PC-3 (cell line): ENCODE measurements at regions not wholly inside any gene's neighbourhood (a gene's known extent, or its start where the extent isn't known, plus 50 kb on each side); places are given as distances from the start of the nearest gene placed in this dataset.
"Not testable (repeated sequence)": the region's sequence is repeated elsewhere in the genome, so short reads cannot be mapped to it uniquely, and the experiment has no call there.

Experiments used
- ATAC-seq: fragments of 200-7000 bp; cut with Tn5 transposase; 2 replicates; pipeline ENCODE4 v1.9.1; 2020; ENCODE audit warnings: mild to moderate bottlenecking, moderate library complexity
- BruUV-seq: library from RNA; stranded (reverse); fragments of 400-500 nt; replicated peaks from 2 replicates; lab custom pipeline; 2021; lab: Mats Ljungman, UMichigan
- CTCF ChIA-PET: fragments of 300-600 bp; sonication (Branson Sonifier 250); formaldehyde crosslinking; loops from one replicate; lab custom pipeline; 2022; ENCODE audit warnings: antibody characterized with exemption; lab: Charles Lee
- POLR2A ChIA-PET: fragments of 300-600 bp; sonication (Branson Sonifier 250); formaldehyde crosslinking; loops from one replicate; lab custom pipeline; 2022; ENCODE audit warnings: antibody characterized with exemption; ENCODE audit not compliant: unreplicated experiment; lab: Charles Lee
- DNase-seq: peaks from one replicate; pipeline ENCODE4 v3.0.0-alpha.2; 2015
- H2AFZ ChIP-seq: fragments of 300-600 bp; sonication (generic); 2 replicates; pipeline ENCODE4 v1.6.0; 2016; ENCODE audit warnings: antibody characterized with exemption, low read length
- H3F3A ChIP-seq: fragments of 300-600 bp; sonication (generic); one replicate; pipeline ENCODE4 v1.6.0; 2017; ENCODE audit warnings: antibody characterized with exemption, low read length, control low read depth, mild to moderate bottlenecking; ENCODE audit not compliant: unreplicated experiment
- H3K27ac ChIP-seq: fragments of 300-600 bp; sonication (generic); 2 replicates; pipeline ENCODE4 v1.5.1; 2016; ENCODE audit warnings: mild to moderate bottlenecking, low read length
- H3K27me3 ChIP-seq: fragments of 300-600 bp; sonication (generic); 2 replicates; pipeline ENCODE4 v1.6.1; 2016; ENCODE audit warnings: low read length, mixed read lengths
- H3K36me3 ChIP-seq: fragments of 300-600 bp; sonication (generic); 2 replicates; pipeline ENCODE4 v1.6.1; 2016; ENCODE audit warnings: low read depth, mixed run types, low read length, mixed read lengths
- H3K4me1 ChIP-seq: fragments of 300-600 bp; sonication (generic); 2 replicates; pipeline ENCODE4 v1.5.1; 2016; ENCODE audit warnings: low read length; ENCODE audit not compliant: insufficient read depth
- H3K4me2 ChIP-seq: fragments of 300-600 bp; sonication (generic); 2 replicates; pipeline ENCODE4 v1.6.0; 2016; ENCODE audit warnings: low read length
- H3K4me3 ChIP-seq: fragments of 300-600 bp; sonication (generic); 2 replicates; pipeline ENCODE4 v1.5.1; 2016; ENCODE audit warnings: mild to moderate bottlenecking, low read length, mixed read lengths
- H3K79me2 ChIP-seq: fragments of 300-600 bp; sonication (generic); 2 replicates; pipeline ENCODE4 v1.6.1; 2017; ENCODE audit warnings: low read length, mixed read lengths
- H3K9ac ChIP-seq: fragments of 300-600 bp; sonication (generic); 2 replicates; pipeline ENCODE4 v1.6.0; 2016; ENCODE audit warnings: mild to moderate bottlenecking, low read length
- H3K9me2 ChIP-seq: fragments of 300-600 bp; sonication (generic); replicated peaks from 2 replicates; pipeline ENCODE4 v1.6.1; 2016; ENCODE audit warnings: mixed run types, low read length, mixed read lengths
- H3K9me3 ChIP-seq: fragments of 300-600 bp; sonication (generic); 2 replicates; pipeline ENCODE4 v1.6.1; 2016; ENCODE audit warnings: low read length, mixed read lengths
- H4K20me1 ChIP-seq: fragments of 300-600 bp; sonication (generic); 2 replicates; pipeline ENCODE4 v1.6.1; 2016; ENCODE audit warnings: low read length, mixed read lengths
- EZH2 ChIP-seq: fragments of 300-600 bp; sonication (generic); IDR thresholded peaks from one replicate; pipeline ENCODE4 v1.6.1; 2017; ENCODE audit warnings: antibody characterized with exemption, mild to moderate bottlenecking, low read length; ENCODE audit not compliant: unreplicated experiment
- EZH2phosphoT487 ChIP-seq: fragments of 300-600 bp; sonication (generic); IDR thresholded peaks from 2 replicates; pipeline ENCODE4 v1.6.1; 2018; ENCODE audit warnings: mild to moderate bottlenecking, antibody characterized with exemption, low read length, borderline replicate concordance
- intact Hi-C: fragments of 100-400 bp; cut with micrococcal nuclease; formaldehyde crosslinking; loops from 2 replicates; pipeline ENCODE4 v1.9.0; 2023
- TF ChIP-seq, protein P1 (sequence below): fragments of 300-600 bp; sonication (generic); conservative IDR thresholded peaks from 2 replicates; pipeline ENCODE4 v1.5.1; 2017; ENCODE audit warnings: antibody characterized with exemption, low read depth, mild to moderate bottlenecking, low read length

DNA sequence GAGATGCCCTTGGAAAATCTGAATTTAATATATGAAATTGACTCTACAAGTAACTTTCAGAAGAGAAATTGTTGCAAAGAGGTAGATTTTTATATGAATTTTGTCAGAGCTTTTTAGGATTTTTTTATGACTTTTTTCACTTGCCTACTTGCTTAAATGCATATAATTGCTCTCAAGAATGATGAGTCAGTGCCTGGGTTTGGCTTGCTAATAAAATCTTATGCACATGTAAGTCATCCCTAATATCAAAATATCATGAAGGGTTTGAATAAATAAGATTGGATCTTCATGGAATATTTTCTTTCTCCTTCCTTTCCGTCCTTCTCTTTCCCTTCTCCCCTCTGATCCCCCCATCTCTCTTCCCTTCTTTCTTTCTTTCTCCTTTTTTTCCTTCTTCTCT, 354.1 kb downstream of the TXNL1 start:
- ChIA-PET CTCF (no interaction called here), POLR2A (no interaction called here)
- Histone ChIP-seq H3K36me3 (no peaks in the 10 kb centered on the region), H3K9ac (no peak overlapping the region), H2AFZ (no peak overlapping the region), H3K4me2 (peak overlapping the region; percentile 20), H3K79me2 (no peaks in the 10 kb centered on the region), H3K27me3 (no peaks in the 10 kb centered on the region), H3K4me1 (peaks cover 38% of the 10 kb centered on the region), H3K9me3 (no peaks in the 10 kb centered on the region), H3K27ac (peak overlapping the region; percentile 45), H4K20me1 (no peaks in the 10 kb centered on the region), H3K9me2 (no peaks in the 10 kb centered on the region), H3F3A (no peaks in the 10 kb centered on the region), H3K4me3 (no peak overlapping the region)
- peak; percentile 64 for DNase-seq
- TF ChIP-seq EZH2 (no peak), EZH2phosphoT487 (no peak)
- TF ChIP-seq, protein P1, sequence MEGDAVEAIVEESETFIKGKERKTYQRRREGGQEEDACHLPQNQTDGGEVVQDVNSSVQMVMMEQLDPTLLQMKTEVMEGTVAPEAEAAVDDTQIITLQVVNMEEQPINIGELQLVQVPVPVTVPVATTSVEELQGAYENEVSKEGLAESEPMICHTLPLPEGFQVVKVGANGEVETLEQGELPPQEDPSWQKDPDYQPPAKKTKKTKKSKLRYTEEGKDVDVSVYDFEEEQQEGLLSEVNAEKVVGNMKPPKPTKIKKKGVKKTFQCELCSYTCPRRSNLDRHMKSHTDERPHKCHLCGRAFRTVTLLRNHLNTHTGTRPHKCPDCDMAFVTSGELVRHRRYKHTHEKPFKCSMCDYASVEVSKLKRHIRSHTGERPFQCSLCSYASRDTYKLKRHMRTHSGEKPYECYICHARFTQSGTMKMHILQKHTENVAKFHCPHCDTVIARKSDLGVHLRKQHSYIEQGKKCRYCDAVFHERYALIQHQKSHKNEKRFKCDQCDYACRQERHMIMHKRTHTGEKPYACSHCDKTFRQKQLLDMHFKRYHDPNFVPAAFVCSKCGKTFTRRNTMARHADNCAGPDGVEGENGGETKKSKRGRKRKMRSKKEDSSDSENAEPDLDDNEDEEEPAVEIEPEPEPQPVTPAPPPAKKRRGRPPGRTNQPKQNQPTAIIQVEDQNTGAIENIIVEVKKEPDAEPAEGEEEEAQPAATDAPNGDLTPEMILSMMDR: no peak
- no TSS peak for BruUV-seq
- ATAC-seq: peak; percentile 81
- intact Hi-C loops: no loop called here

GRCh38 chr18:56283316-56283715, 355.1 kb downstream of the TXNL1 start:
- intact Hi-C loops: no loop called here
- H3K4me2 ChIP-seq: no peak overlapping the region
- no peaks in the 10 kb centered on the region for H3K27me3 ChIP-seq
- H4K20me1 ChIP-seq: no peaks in the 10 kb centered on the region
- H3K4me3 ChIP-seq: no peak overlapping the region
- ChIA-PET POLR2A (no interaction called here), CTCF (no interaction called here)
- no peak for TF ChIP-seq EZH2phosphoT487
- H3K27ac ChIP-seq: no peak overlapping the region
- no peak overlapping the region for H3K9ac ChIP-seq
- BruUV-seq: no TSS peak
- H2AFZ ChIP-seq: no peak overlapping the region
- no peaks in the 10 kb centered on the region for H3K9me2 ChIP-seq
- no peaks in the 10 kb centered on the region for H3K9me3 ChIP-seq
- ATAC-seq: no peak
- no peaks in the 10 kb centered on the region for H3F3A ChIP-seq
- peaks cover 38% of the 10 kb centered on the region for H3K4me1 ChIP-seq
- no peak for DNase-seq
- no peaks in the 10 kb centered on the region for H3K36me3 ChIP-seq
- H3K79me2 ChIP-seq: no peaks in the 10 kb centered on the region

DNA sequence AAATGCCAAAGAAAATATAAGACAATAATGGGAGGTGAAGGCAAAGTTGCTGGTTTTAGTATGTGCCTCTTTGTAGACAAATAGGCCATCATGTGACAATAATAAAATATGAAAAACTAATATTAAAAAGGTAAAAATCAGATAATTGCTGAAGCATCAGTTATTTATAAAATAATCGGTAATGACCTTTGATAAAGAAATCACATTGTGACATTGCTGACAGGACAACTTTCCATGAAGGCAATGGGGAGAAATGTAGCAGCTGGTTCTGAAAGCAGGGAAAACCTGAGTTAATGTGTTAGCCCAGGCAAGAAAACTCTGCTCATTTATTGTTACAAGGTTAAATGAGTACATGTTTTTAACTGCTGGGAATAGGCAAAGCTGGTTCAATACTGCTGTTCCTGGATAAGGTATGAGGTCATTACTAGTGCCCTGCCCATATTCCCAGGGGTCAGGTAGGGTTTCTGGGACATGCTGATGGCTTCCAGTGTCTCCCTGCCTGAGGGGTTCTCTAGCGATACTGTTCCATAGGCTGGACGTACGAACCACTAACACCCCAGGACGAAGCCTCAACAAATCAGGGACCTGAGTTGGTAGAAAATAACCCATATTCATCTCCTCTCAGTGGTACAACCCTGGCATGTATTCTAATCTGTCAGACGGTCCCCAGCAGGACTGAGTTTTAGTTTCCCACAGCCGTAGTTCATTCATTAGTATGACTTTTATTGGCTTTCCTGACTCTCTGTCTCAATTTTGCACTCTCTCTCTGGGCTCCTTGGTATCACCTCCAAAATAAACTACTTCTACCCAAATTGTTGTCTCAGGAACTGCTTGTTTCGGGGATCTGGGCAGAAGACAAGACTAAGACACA, 355.9 kb downstream of the TXNL1 start:
- Histone ChIP-seq H3K9me2 (no peaks in the 10 kb centered on the region), H4K20me1 (no peaks in the 10 kb centered on the region), H3K27me3 (no peaks in the 10 kb centered on the region), H3K79me2 (no peaks in the 10 kb centered on the region), H3K4me1 (peaks cover 36% of the 10 kb centered on the region), H3K4me3 (no peak overlapping the region), H3F3A (no peaks in the 10 kb centered on the region), H3K4me2 (no peak overlapping the region), H3K9ac (no peak overlapping the region), H3K9me3 (no peaks in the 10 kb centered on the region), H2AFZ (no peak overlapping the region), H3K36me3 (no peaks in the 10 kb centered on the region), H3K27ac (no peak overlapping the region)
- CTCF ChIA-PET: no interaction called here
- ATAC-seq: no peak
- intact Hi-C loops: no loop called here
- BruUV-seq: no TSS peak
- TF ChIP-seq EZH2 (no peak), EZH2phosphoT487 (no peak)
- TF ChIP-seq, protein P1: no peak
- POLR2A ChIA-PET: no interaction called here
- no peak for DNase-seq

DNA sequence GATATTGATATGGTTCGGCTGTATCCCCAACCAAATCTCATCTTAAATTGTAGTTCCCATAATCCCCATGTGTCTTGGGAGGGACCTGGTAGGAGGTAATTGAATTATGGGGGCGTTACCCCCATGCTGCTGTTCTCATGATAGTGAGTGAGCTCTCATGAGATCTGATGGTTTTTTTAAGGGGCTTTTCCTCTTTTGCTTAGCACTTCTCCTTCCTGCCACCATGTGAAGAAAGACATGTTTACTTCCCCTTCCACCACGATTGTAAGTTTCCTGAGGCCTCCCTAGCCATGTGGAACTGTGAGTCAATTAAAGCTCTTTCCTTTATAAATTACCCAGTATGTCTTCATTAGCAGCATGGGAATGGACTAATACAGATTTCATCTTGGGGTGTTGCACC, 358.6 kb downstream of the TXNL1 start:
- H3K4me3 ChIP-seq, H3K27me3 ChIP-seq, H3K9ac ChIP-seq, H2AFZ ChIP-seq, BruUV-seq, H3K79me2 ChIP-seq, DNase-seq, CTCF ChIA-PET, ATAC-seq, H3K9me3 ChIP-seq, intact Hi-C loops, POLR2A ChIA-PET, H4K20me1 ChIP-seq, H3K36me3 ChIP-seq, H3K4me2 ChIP-seq, H3F3A ChIP-seq, H3K9me2 ChIP-seq, H3K27ac ChIP-seq: not testable (repeated sequence)
- H3K4me1 ChIP-seq: peaks cover 20% of the 10 kb centered on the region
